HG02678 (cell line): ENCODE measurements at regions not wholly inside any gene's neighbourhood (a gene's known extent, or its start where the extent isn't known, plus 50 kb on each side); places are given as distances from the start of the nearest gene placed in this dataset.
"Not testable (repeated sequence)": the region's sequence is repeated elsewhere in the genome, so short reads cannot be mapped to it uniquely, and the experiment has no call there.

Source experiments
- ATAC-seq: cut with Tn5 transposase; IDR thresholded peaks from one replicate; pipeline ENCODE4 v1.9.1; 2021; ENCODE audit warnings: mild to moderate bottlenecking, moderate library complexity; ENCODE audit not compliant: unreplicated experiment

DNA sequence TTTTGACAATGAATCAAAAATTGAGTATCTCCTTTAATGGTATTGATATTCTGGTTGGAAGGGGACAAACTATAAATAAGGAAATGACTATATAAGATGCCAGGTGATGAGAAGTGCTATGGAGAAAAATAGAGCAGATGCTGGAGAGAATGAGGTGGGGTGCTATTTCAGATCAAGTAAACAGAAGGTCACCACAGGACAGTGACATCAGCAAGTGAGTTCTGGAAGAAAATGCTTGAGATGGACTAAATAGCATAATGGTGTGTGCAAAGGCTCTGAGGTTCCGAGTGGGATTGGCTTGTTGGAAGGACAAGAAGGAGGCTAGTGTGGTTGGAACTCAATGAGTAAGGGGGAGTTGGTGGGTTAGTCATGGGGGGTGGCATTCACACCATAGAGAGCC is 157.5 kb upstream of the SGCD start:
- ATAC-seq = no peak

DNA sequence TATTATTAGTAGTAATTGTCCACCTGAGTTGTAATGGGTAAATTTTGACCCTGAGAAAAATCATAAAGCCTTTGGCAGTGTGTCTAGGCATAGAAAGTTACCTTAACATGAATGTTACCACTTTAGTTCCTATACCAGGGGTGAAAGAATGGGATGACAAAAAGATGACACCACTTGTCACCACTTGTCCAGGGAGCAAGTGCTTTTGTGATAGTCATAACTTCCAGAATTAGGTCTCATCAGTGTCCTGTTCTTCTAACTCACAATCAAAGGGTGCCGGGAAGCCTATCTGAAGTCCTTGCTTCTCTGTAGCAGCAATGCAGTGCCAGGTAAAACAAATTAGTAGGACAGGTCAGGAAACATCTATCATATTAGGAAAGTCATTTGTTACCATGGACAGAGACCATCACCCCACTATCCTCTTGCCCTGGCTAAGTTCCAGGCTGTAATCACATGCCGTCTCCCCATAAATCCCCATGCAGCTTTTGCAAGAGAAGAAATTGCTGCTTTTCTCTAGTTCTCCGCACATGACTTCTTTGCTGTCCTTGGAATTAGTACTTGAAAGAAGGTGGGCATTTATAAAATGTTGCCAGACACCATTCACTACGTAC is 156.5 kb upstream of the SGCD start:
- no peak for ATAC-seq

DNA sequence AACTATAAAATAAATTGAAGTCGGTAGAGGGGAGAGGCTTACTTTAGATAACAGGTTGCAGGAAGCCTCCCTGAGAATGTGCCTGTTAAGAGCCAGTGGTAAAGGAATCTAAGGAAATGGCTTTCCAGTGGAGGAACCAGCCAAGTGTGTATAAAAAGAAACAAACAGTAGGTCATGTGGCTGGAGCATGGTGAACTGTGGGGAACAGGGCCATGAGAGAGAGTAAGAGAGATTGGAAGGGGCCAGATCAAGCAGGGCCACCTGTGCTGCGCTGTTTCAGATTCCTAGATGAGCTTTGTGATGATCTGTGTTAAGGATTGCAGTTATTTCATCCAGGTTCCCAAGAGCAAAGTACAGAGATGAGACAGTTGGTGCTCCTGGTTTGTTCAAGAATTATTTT is 152.7 kb upstream of the SGCD start:
- ATAC-seq = no peak

DNA sequence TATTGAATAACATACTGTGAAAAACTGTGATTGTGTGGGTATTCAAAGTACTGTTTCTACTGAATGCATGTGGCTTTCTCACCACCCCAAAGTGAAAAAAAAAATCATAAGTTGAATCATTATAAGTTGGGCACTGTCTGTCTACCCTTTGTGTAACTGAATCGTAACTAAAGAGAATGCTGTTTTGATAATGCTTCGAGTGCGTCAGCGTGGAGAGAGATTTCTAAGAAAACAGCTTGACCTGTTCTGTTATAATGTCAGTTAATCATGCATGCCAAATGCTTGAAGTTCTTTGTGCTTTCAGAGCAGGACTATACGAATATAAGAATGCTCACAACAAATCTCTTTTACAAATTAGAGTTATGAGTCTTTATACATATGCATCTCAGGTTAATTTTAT is 148.8 kb upstream of the SGCD start:
- ATAC-seq = no peak

DNA sequence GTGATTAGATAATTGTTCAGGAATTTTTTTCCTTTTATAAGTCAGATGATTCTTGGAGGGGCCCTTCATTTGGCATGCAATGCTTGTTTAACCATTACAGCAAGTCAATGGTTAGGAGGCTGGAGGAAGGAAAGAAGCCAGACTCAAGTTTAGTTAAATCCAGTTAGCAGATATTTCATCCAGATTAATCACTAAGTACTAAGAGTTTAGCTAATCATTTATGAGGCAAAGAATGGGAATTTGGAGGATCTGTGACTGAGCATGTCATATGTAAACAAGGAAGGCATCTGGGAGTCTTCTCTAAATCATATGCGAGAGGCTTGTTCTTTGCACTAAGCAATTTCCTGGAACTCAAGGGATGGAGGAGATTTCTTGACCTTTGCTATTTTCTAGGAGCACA is 145.3 kb upstream of the SGCD start:
- no peak for ATAC-seq

DNA sequence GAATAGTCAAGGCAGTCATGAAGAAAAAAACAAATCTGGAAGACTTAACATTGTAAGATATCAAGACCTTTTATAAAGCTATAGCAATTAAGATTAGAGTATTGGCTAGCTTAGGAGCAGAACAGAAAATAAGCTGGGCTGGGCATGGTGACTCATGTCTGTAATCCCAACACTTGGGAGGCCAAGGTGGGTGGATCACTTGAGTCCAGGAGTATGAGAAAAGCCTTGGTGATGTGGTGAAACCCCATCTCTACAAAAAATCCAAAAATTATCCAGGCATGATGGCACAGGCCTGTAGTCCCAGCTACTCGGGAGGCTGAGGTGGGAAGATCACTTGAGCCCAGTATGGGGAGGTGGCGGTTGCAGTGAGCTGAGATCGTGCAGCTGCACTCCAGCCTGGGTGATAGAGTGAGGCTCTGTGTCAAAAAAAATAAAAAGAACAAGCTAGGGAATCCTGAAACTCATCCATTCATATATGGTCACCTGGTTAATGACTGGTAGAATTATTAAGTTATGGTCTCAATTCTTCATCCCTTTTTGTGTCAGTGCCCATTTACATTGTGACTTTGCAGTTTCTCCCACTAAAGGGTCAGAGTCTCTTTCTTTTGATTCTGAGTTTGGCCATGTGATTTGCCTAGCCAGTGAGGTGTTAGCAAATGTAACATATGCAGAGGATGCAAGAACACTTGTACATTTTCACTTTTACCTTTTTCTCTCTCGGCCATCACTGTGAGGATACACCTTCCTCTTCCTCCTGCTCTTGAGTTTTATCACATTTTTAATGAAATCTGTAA is 144.6 kb upstream of the SGCD start:
- ATAC-seq = no peak

DNA sequence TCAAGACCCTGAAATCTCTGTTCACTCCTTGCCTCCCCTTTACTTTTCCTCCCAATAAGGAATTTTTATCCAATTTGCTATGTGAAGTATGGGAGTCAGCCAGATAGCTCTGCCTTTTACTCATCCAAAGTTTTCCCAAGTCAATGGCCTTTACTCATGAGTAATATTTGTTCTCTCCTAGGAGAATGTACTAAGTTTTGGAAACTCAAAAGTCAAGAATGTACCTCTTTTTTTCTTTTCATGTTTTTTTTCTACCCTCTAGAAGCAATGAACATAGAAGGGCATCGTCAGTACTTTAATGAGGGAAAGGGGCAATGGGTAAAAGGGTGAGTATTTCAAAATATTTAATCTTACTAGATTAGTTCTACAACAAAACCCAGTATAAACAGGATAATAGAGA is 140.2 kb upstream of the SGCD start:
- no peak for ATAC-seq

DNA sequence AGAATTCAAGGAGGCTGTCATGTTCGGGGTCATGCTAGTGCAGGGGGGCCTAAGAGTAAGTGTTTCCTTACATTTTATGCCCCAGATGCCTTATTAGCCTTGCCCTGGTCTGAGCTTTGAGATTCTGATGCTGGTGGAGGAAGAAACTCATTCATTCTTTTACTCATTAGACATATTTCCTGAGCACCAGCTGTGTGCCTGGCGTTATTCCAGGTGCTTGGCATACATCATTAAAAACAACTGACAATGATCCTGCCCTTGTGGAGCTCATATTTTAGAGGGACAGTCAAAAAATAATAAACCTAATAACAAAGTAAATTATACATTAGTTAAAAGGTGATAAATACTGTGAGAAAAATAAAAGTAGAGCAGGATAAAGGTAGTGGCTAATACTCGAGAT is 138.9 kb upstream of the SGCD start:
- no peak for ATAC-seq

DNA sequence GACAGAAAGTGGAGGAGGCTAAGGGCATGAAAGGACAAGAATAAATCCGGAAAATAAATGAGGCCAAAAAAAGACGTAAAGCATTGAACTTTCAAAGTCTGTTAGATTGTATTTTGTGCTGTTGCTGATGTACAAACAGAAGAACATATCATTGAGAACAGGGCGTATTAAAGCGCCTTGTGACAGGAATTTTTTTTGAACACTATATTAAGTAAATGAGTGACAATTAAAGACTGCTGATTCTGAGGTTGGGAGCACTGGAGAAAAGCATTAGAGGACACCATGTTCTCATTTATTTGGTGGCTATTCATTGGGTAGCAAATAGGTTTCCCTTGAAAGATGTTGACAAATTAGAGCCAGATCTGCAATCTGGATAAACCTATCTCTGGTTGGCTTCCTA is 137.3 kb upstream of the SGCD start:
- no peak for ATAC-seq

DNA sequence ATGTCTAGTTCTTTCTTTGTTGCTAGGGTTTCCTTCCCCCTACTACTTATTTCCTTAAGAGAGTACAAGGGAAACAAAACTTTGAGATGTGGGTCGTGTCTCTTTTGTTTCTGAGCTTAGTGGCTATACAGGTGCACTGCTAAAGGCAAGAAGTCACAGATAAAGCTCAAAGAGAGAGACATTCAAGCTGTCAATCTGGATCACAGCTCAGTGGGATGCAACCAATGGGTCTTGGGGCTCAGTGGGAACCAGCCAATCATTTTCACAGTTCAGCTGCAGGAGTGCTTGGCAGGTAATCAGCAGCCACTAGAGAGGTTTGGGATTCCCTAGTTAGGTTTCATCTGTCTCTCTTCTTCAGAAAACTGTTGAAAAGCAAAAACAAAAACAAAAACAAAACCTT is 135.4 kb upstream of the SGCD start:
- no peak for ATAC-seq

DNA sequence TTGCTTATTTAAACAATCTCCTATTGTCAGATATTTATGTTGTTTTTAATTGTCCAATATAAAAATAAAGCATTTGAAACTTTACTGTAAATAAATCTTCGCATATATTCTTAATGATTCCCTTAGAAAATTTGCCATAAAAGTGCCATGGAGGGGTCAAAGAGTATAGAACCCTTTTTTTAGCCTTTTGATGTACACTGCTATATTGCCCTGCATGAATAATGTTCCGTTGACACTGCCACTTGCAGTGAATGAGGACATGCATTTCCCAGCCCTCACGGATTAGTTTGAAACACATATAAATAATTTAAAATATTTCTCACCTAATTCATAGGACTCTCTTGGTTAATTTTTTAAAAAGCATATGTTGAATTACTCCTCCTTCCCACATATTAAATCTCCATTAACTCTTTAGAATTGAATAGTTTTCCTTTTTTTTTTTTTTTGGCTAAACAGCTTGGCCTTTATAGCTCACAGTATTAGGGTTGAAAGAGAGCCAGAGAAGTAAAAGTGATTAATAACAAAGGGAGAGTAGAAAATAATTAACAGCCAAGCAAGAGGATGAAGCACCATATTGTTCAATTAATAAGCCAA is 129.8 kb upstream of the SGCD start:
- no peak for ATAC-seq

DNA sequence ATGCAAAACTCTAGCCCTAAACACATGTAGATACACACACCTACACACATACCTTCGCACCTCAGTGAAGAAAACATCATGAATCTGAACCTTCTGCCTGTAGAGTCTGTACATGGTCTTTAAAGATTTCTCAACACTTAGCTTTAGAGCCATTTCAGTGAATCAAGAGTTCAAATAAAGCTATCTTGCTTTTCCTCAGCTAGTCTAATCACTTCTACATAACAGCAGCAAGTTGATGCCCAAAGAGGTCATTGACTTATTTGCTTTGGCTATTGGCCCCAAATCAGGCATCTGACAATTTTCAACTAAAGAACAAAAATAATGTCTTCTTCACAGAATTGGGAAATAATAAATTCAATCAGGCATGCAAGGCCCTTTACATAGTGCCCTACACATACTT is 127.9 kb upstream of the SGCD start:
- no peak for ATAC-seq

DNA sequence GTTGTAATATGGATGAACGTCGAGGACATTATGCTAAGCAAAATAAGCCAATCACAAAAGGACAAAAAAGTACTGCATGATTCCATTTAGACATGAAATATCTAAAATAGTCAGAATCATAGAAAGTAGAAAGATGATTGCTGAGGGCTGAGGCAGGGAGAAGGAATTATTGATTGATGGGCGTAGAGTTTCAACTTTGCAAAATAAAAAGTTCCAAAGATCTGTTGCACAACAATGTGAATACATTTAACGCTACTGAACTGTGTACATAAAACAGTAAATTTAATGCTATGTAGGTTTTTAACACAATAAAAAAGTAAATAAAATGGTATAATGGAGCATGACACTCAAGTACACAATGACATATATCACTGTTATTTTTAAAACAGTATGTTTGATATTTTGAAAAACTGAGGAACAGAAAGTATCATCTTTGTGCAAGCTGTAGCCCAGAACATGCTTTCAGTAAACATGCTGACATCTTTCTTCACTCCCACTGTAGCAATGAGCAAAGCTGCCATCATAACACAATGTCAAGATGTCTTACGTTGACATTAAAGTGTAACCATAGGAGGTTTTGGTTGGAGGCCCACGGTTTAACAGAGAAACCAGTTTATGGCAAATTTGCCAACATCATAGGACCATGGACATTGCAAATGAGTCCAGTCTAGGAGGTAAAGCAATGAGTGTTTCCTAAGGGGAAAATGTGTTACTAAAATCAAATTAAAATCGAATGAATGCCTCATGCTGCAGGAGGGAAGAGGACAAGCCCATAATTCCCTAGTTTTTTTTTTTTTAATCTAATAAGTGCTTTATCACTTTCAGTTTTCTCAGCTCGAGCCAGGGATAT is 125.8 kb upstream of the SGCD start:
- ATAC-seq = no peak

DNA sequence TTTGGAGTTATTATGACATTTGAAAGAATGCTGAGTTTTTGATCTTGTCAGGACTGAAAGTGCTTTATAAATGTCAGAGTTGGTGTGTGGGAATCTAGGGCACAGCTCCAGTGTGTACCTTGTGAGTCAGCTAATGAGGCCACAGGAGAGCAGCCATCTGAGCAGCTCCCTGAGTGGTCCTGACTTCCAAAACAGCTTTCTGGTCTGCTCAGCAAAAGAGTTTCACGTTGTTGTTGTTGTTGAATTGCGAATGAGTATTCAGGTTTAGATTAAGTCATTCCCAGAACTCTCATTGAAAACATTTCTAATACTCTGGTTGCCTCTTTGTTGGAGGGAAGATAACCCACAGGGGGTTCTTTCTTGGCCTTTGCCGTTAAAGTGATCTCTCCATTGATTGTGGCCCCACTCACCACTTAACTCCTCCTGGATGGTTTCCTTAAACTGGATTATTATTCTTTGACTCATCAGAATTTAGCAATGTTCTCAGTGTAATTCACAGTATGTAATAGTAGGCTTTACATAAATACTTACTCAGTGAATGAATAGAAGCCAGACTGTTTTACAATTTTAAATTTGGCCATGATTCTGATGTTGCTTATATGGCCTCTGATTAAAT is 125.1 kb upstream of the SGCD start:
- no peak for ATAC-seq

DNA sequence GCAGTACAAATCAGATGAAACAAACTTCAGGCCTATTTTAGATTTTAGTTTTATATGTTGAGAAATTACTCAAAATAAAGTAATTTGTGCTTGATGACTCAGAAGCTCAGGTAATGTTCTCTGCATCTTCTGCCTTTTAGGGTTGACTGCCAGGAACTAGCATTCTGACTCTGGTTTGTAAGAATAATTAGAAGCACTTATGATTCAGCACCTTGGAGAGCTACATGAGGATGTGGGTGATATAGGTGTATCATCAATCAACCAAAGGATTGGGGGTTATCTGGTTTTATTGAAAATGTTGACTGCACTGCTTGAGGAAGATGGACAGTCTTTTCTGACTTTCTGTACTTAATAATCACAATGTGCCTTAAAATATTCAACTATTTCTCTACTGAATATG is 118.7 kb upstream of the SGCD start:
- ATAC-seq = no peak

DNA sequence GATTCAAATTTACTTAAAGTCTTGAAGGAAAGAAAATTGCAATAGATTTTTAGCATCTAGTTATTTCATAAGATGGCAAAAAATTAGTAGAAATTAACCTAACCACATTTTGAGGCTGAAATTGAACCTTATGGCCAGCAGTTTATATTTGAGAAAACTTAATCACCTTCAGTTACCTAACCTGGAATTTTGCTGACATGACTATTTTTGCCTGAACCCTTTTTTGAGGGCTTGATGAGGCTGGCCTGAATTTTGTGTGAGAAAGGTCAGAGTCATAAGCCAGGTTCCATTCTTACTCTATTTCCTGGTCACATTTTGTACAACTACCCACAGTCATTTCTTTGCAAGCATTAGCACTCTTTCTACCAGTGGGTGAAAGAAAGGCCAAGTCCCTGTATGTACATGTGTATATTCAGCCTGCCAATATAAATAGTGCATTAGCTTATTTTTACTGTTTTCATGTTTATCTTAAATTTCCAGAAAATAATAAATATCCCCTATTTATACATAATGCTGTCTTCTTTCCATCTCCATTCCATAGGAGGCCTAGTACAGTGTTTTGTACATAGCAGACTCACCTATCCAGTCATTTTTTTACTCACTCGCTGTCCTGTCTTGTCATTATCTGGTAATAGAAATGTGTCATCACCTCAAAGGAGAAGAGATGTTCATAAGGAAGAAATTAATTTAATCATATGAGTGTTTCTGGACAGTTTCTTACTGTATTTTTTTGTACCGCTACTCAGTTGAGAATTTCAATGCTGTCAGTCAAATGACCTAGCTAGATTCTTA is 108.4 kb upstream of the SGCD start:
- no peak for ATAC-seq

DNA sequence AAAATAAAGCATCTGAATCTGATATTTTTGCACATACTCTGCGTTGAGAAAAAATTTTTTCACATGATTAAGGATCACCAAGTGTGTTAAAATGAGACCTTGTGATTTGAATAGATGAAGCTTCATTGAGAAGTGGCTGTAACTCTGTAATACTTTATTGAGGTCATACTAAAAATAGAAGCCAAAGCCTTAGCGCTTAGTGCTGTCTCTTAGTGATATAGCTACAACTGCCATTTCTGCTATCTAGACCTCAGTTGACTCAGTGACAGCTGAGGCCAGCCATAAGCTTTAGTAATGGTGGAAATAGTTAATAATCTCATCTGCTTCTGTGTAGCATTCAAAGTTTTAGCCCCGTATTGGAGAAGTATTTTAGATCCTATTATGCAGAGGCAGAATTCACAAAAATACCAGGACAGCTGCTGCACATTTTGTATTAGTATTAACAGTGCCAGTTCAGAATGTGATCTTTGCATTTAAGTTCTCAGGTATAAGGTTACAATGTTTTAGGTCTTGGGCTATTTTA is 107.4 kb upstream of the SGCD start:
- ATAC-seq = no peak

DNA sequence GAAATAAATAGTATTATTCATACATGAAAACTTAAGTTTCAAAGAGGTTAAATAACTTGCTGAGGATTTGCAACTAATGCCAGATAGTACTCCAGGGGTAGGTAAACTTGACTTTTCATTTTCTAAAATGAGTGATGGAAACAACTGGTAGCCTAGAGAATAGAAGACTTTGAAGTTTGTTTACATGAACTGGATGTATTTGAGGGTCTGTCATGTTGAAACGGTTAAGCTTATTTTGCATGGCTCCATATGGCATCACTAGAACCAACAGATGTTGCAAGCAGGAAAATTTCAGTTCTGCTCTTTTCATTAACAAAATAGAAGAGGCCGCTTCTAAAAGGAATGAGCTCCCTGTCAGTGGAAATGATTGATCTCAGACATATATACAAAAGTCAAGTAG is 105.1 kb upstream of the SGCD start:
- ATAC-seq = no peak

DNA sequence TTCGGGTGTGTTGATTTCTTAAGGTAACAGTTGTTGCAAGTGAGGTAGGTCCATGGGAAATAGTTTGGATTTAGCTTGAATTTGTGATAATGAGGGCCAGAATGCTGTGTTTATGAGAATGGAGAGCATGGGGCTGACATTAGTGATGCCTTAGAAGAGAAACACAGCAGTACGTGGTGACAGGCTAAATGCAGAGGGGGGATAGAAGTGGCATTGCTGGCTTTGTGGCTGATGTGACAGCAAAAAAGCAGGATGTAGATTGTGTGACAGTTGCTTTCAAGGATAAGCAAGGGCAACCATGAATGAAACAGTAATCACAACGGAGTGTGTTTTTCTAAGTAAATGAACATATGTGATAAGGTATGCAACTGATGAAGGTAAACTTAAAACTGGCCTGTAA is 103.4 kb upstream of the SGCD start:
- no peak for ATAC-seq

DNA sequence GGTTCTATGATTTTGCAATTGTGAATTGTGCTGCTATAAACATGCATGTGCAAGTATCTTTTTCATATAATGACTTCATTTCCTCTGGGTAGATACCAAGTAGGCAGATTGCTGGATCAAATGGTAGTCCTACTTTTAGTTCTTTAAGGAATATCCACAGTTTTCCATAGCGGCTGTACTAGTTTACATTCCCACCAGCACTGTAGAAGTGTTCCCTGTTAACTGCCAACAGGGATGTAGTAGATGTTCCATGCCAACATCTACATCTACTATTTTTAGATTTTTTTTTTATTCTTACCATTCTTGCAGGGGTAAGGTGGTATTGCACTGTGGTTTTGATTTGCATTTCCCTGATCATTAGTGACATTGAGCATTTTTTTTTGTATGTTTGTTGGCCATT is 100.5 kb upstream of the SGCD start:
- ATAC-seq = not testable (repeated sequence)
